Adipocyte (in vitro differentiated cells): ENCODE measurements at regions not wholly inside any gene's neighbourhood (a gene's known extent, or its start where the extent isn't known, plus 50 kb on each side); places are given as distances from the start of the nearest gene placed in this dataset.

Experiments
- DNase-seq: peaks from one replicate; pipeline ENCODE4 v3.0.0-alpha.2; 2015; ENCODE audit warnings: low read depth
- H3K27me3 ChIP-seq: replicated peaks from 2 replicates; pipeline ENCODE4 v1.7.0; 2013; ENCODE audit warnings: mild to moderate bottlenecking, low read length, moderate library complexity; ENCODE audit not compliant: control insufficient read depth, insufficient read depth
- H3K36me3 ChIP-seq: 2 replicates; pipeline ENCODE4 v1.7.0; 2013; ENCODE audit warnings: low read length, mild to moderate bottlenecking, moderate library complexity; ENCODE audit not compliant: control insufficient read depth, insufficient read depth, severe bottlenecking
- H3K4me1 ChIP-seq: 2 replicates; pipeline ENCODE4 v1.7.0; 2013; ENCODE audit warnings: mild to moderate bottlenecking, low read length, moderate library complexity; ENCODE audit not compliant: control insufficient read depth, insufficient read depth
- H3K4me3 ChIP-seq: 2 replicates; pipeline ENCODE4 v1.7.0; 2013; ENCODE audit warnings: mild to moderate bottlenecking, low read length, moderate library complexity
- H3K9ac ChIP-seq: 2 replicates; pipeline ENCODE4 v1.7.0; 2013; ENCODE audit warnings: mild to moderate bottlenecking, low read length, moderate library complexity
- H3K9me3 ChIP-seq: 2 replicates; pipeline ENCODE4 v1.7.0; 2013; ENCODE audit warnings: mild to moderate bottlenecking, low read length, moderate library complexity; ENCODE audit not compliant: control insufficient read depth

- Histone ChIP-seq H3K4me3 (no peak overlapping the region), H3K9me3 (no peaks in the 10 kb centered on the region), H3K36me3 (no peaks in the 10 kb centered on the region), H3K27me3 (peaks cover 3% of the 10 kb centered on the region), H3K9ac (no peak overlapping the region), H3K4me1 (no peaks in the 10 kb centered on the region)
- no peak for DNase-seq
Observed at GRCh38 chrX:9195199-9195880, 161.4 kb upstream of the FAM9B start.

GRCh38 chrX:9196961-9197640, 163.2 kb upstream of the FAM9B start:
- H3K4me3 ChIP-seq: no peak overlapping the region
- no peak overlapping the region for H3K9ac ChIP-seq
- H3K9me3 ChIP-seq: no peaks in the 10 kb centered on the region
- DNase-seq: peak; percentile 28
- H3K27me3 ChIP-seq: peaks cover 3% of the 10 kb centered on the region
- no peaks in the 10 kb centered on the region for H3K4me1 ChIP-seq
- no peaks in the 10 kb centered on the region for H3K36me3 ChIP-seq

- Histone ChIP-seq H3K9ac (no peak overlapping the region), H3K36me3 (no peaks in the 10 kb centered on the region), H3K4me3 (no peak overlapping the region), H3K4me1 (no peaks in the 10 kb centered on the region), H3K27me3 (no peaks in the 10 kb centered on the region), H3K9me3 (no peaks in the 10 kb centered on the region)
- peak; percentile 3 for DNase-seq
Observed at GRCh38 chrX:9204560-9204959, 170.6 kb upstream of the FAM9B start.

GRCh38 chrX:9205599-9206223, 171.8 kb upstream of the FAM9B start:
- Histone ChIP-seq H3K9me3 (no peaks in the 10 kb centered on the region), H3K4me3 (no peak overlapping the region), H3K4me1 (no peaks in the 10 kb centered on the region), H3K27me3 (no peaks in the 10 kb centered on the region), H3K9ac (no peak overlapping the region), H3K36me3 (no peaks in the 10 kb centered on the region)
- DNase-seq: no peak

- no peaks in the 10 kb centered on the region for H3K4me1 ChIP-seq
- H3K9me3 ChIP-seq: no peaks in the 10 kb centered on the region
- no peaks in the 10 kb centered on the region for H3K36me3 ChIP-seq
- no peaks in the 10 kb centered on the region for H3K27me3 ChIP-seq
- H3K4me3 ChIP-seq: peak overlapping the region; percentile 57
- H3K9ac ChIP-seq: no peak overlapping the region
- peak; percentile 1 for DNase-seq
Observed at GRCh38 chrX:9207142-9207541, 173.2 kb upstream of the FAM9B start.

GRCh38 chrX:9211269-9211668, 177.3 kb upstream of the FAM9B start:
- Histone ChIP-seq H3K4me1 (no peaks in the 10 kb centered on the region), H3K4me3 (no peak overlapping the region), H3K9me3 (peaks cover 8% of the 10 kb centered on the region), H3K9ac (no peak overlapping the region), H3K27me3 (no peaks in the 10 kb centered on the region), H3K36me3 (no peaks in the 10 kb centered on the region)
- no peak for DNase-seq

- Histone ChIP-seq H3K27me3 (peaks cover 5% of the 10 kb centered on the region), H3K9me3 (peaks cover 36% of the 10 kb centered on the region), H3K9ac (no peak overlapping the region), H3K36me3 (no peaks in the 10 kb centered on the region), H3K4me1 (no peaks in the 10 kb centered on the region), H3K4me3 (no peak overlapping the region)
- DNase-seq: no peak
Observed at GRCh38 chrX:9221781-9222180, 187.9 kb upstream of the FAM9B start.

GRCh38 chrX:9222299-9222698, 188.4 kb upstream of the FAM9B start:
- Histone ChIP-seq H3K36me3 (no peaks in the 10 kb centered on the region), H3K4me1 (no peaks in the 10 kb centered on the region), H3K4me3 (no peak overlapping the region), H3K27me3 (peaks cover 5% of the 10 kb centered on the region), H3K9me3 (peaks cover 36% of the 10 kb centered on the region), H3K9ac (no peak overlapping the region)
- no peak for DNase-seq

- peaks cover 9% of the 10 kb centered on the region for H3K4me1 ChIP-seq
- no peak overlapping the region for H3K4me3 ChIP-seq
- no peak overlapping the region for H3K9ac ChIP-seq
- H3K27me3 ChIP-seq: peaks cover 5% of the 10 kb centered on the region
- DNase-seq: no peak
- peaks cover 25% of the 10 kb centered on the region for H3K9me3 ChIP-seq
- no peaks in the 10 kb centered on the region for H3K36me3 ChIP-seq
Observed at GRCh38 chrX:9227276-9227675, 193.3 kb upstream of the FAM9B start.

- peaks cover 1% of the 10 kb centered on the region for H3K9me3 ChIP-seq
- DNase-seq: peak; percentile 48
- H3K4me3 ChIP-seq: no peak overlapping the region
- H3K9ac ChIP-seq: no peak overlapping the region
- H3K36me3 ChIP-seq: no peaks in the 10 kb centered on the region
- peaks cover 3% of the 10 kb centered on the region for H3K27me3 ChIP-seq
- peaks cover 9% of the 10 kb centered on the region for H3K4me1 ChIP-seq
Observed at GRCh38 chrX:9231491-9231890, 197.6 kb upstream of the FAM9B start.

GRCh38 chrX:9233141-9233540, 199.2 kb upstream of the FAM9B start:
- Histone ChIP-seq H3K4me3 (no peak overlapping the region), H3K36me3 (no peaks in the 10 kb centered on the region), H3K9ac (no peak overlapping the region), H3K9me3 (no peaks in the 10 kb centered on the region), H3K4me1 (peaks cover 2% of the 10 kb centered on the region), H3K27me3 (peaks cover 3% of the 10 kb centered on the region)
- no peak for DNase-seq
